ENCODE measurements at regions not wholly inside any gene's neighbourhood (a gene's known extent, or its start where the extent isn't known, plus 50 kb on each side); places are given as distances from the start of the nearest gene placed in this dataset.

DNA sequence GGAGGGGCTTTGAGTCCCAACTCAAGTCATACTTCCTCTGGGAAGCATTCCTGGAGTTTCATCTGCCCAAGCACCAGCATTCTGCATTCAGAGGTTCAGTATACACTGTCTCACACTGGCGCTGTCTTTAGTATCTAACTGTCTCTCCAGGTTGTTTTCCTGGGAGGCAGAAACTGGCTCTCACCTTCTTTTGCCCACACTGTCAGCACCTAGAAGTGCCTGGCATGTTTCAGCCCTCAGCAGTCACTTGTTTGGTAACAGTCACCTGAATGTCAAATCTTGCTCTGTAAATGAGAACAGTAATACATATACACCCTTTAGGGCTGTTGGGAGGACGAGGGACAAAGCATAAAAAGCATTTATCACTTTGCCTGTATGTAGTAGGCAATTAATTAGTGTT is 339.6 kb downstream of the UQCRFS1 start:
- Mint-ChIP-seq H3K27me3 (no peaks in the 10 kb centered on the region), H3K4me1 (no peaks in the 10 kb centered on the region), H3K4me3 (no peak overlapping the region), H3K36me3 (no peaks in the 10 kb centered on the region), H3K27ac (no peak overlapping the region), H3K9me3 (peaks cover 0 to 4% (median 0%) of the 10 kb centered on the region in 8 donors)
- no peak overlapping the region for H3K4me3 ChIP-seq (ENCODE audit: low read length in 2 of 2)
- H3K36me3 ChIP-seq (ENCODE audit: insufficient read depth, low read length) = no peaks in the 10 kb centered on the region
- no peaks in the 10 kb centered on the region for H3K4me1 ChIP-seq (ENCODE audit: insufficient read depth, low read length)
- no peak overlapping the region for H3K27ac ChIP-seq (ENCODE audit: low read depth, low read length)
- DNase-seq = no peak
- CTCF ChIA-PET (ENCODE audit: partially characterized antibody) = no interaction called here
- H3K27me3 ChIP-seq (ENCODE audit: insufficient read depth, low read length) = no peaks in the 10 kb centered on the region
- H3K9me3 ChIP-seq (ENCODE audit: control insufficient read depth in 1 of 2, low read length in 2 of 2) = no peaks in the 10 kb centered on the region
- intact Hi-C loops (cut with micrococcal nuclease) = no loop called here
- POLR2A ChIA-PET (ENCODE audit: partially characterized antibody) = no interaction called here

DNA sequence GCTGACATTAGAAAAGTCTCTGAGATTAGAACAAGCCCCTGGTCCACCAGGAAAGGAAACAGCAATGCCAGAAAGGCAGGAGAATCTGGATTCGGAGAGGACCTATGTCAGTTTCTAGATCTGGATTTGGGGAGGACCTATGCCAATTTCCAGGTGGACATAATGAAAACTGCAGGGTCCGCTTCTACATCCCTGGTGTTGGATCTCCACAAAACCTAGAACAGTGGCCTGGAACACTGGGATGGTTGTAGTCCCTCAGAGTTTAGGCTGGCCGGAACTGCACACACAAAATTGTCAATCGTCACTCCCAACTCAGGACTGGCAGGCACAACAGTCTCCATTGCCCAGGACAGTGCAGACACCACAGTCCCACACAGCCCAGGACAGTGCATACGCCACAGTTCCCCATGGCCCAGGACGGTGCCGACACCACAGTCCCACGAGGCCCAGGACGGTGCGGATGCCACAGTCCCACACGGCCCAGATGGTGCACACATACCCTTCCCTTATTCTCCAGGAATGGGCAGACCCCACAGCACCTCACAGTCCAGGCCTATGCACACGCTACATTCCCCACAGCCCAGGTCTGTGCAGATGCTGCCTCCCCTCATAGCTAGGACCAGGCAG is 341.7 kb downstream of the UQCRFS1 start:
- Mint-ChIP-seq H3K27ac (no peak overlapping the region), H3K9me3 (peaks cover 0 to 5% (median 1%) of the 10 kb centered on the region in 8 donors), H3K36me3 (no peaks in the 10 kb centered on the region), H3K4me1 (no peaks in the 10 kb centered on the region), H3K4me3 (no peak overlapping the region), H3K27me3 (no peaks in the 10 kb centered on the region)
- Histone ChIP-seq H3K27ac (ENCODE audit: low read depth, low read length) (no peak overlapping the region), H3K36me3 (ENCODE audit: insufficient read depth, low read length) (no peaks in the 10 kb centered on the region), H3K4me3 (ENCODE audit: low read length in 2 of 2) (no peak overlapping the region), H3K4me1 (ENCODE audit: insufficient read depth, low read length) (no peaks in the 10 kb centered on the region), H3K27me3 (ENCODE audit: insufficient read depth, low read length) (no peaks in the 10 kb centered on the region), H3K9me3 (ENCODE audit: control insufficient read depth in 1 of 2, low read length in 2 of 2) (no peaks in the 10 kb centered on the region)
- no peak for DNase-seq
- CTCF ChIA-PET (ENCODE audit: partially characterized antibody) = no interaction called here
- POLR2A ChIA-PET (ENCODE audit: partially characterized antibody) = no interaction called here
- intact Hi-C loops (cut with micrococcal nuclease) = no loop called here

DNA sequence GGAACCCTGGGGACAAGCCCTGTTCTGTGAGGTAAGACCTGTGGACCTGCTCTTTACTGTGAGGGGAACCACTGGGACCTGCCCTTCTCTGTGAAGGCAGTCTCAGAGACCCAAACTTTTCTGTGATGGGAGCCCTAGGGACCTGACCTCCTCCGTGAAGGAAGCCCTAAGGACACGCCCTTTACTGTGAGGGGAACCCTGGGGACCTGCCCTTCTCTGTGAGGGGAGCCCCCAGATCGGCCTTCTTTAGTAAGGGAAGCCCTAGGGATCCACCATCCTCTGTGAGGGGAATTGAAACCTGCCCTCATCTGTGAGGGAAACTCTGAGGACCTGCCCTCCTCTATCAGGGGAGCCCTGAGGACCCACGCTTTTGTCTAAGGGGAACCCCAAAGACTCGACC is 343.5 kb downstream of the UQCRFS1 start:
- ChIA-PET POLR2A (ENCODE audit: partially characterized antibody) (no interaction called here), CTCF (ENCODE audit: partially characterized antibody) (no interaction called here)
- no peaks in the 10 kb centered on the region for H3K36me3 Mint-ChIP-seq
- Histone ChIP-seq H3K27me3 (ENCODE audit: insufficient read depth, low read length) (no peaks in the 10 kb centered on the region), H3K4me3 (ENCODE audit: low read length in 2 of 2) (no peak overlapping the region), H3K9me3 (ENCODE audit: control insufficient read depth in 1 of 2, low read length in 2 of 2) (no peaks in the 10 kb centered on the region), H3K36me3 (ENCODE audit: insufficient read depth, low read length) (no peaks in the 10 kb centered on the region), H3K4me1 (ENCODE audit: insufficient read depth, low read length) (no peaks in the 10 kb centered on the region), H3K27ac (ENCODE audit: low read depth, low read length) (no peak overlapping the region)
- H3K9me3 Mint-ChIP-seq = peaks cover 0 to 4% (median 1%) of the 10 kb centered on the region in 8 donors
- no peaks in the 10 kb centered on the region for H3K27me3 Mint-ChIP-seq
- H3K4me1 Mint-ChIP-seq = no peaks in the 10 kb centered on the region
- no peak overlapping the region for H3K27ac Mint-ChIP-seq
- H3K4me3 Mint-ChIP-seq = no peak overlapping the region
- intact Hi-C loops (cut with micrococcal nuclease) = no loop called here
- no peak for DNase-seq

DNA sequence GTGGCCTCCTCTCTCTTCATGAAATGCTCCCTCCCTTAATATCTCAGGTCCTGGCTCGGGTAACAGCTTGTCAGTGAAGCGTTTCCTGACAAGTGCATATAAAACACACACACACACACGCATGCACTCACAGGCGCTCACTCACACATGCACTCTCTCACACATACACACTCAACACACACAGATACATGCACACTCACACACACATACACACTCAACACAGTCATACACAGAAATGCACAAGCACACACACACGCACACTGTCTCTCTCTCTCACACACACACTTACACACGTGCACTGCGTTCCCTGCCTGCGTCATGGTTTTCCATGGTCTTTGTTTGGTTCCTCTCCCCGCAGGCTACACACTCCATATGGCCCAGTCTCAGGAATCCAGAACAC is 344.1 kb downstream of the UQCRFS1 start:
- Mint-ChIP-seq H3K4me1 (no peaks in the 10 kb centered on the region), H3K27ac (no peak overlapping the region), H3K9me3 (peaks cover 0 to 4% (median 1%) of the 10 kb centered on the region in 8 donors), H3K27me3 (no peaks in the 10 kb centered on the region), H3K4me3 (no peak overlapping the region), H3K36me3 (no peaks in the 10 kb centered on the region)
- ChIA-PET POLR2A (ENCODE audit: partially characterized antibody) (no interaction called here), CTCF (ENCODE audit: partially characterized antibody) (no interaction called here)
- no peak for DNase-seq
- no peaks in the 10 kb centered on the region for H3K4me1 ChIP-seq (ENCODE audit: insufficient read depth, low read length)
- no peak overlapping the region for H3K27ac ChIP-seq (ENCODE audit: low read depth, low read length)
- no peaks in the 10 kb centered on the region for H3K27me3 ChIP-seq (ENCODE audit: insufficient read depth, low read length)
- H3K9me3 ChIP-seq (ENCODE audit: control insufficient read depth in 1 of 2, low read length in 2 of 2) = no peaks in the 10 kb centered on the region
- H3K36me3 ChIP-seq (ENCODE audit: insufficient read depth, low read length) = no peaks in the 10 kb centered on the region
- no peak overlapping the region for H3K4me3 ChIP-seq (ENCODE audit: low read length in 2 of 2)
- intact Hi-C loops (cut with micrococcal nuclease) = no loop called here

DNA sequence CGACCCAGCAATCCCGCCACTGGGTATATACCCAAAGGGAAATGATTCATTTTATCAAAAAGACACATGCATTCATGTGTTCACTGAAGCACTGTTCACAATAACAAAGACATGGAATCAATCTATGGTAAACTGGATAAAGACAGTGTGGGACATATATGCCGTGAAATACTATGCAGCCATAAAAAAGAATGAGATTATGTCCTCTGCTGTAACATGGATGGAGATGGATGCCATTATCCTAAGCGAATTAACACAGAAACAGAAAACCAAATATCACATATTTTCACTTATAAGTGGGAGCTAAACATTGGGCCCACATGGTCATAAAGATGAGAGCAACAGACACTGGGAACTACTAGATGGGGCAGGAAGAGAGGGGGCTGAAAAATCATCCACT is 345.0 kb downstream of the UQCRFS1 start:
- Histone ChIP-seq H3K27me3 (ENCODE audit: insufficient read depth, low read length) (no peaks in the 10 kb centered on the region), H3K4me1 (ENCODE audit: insufficient read depth, low read length) (no peaks in the 10 kb centered on the region), H3K27ac (ENCODE audit: low read depth, low read length) (no peak overlapping the region), H3K4me3 (ENCODE audit: low read length in 2 of 2) (no peak overlapping the region), H3K9me3 (ENCODE audit: control insufficient read depth in 1 of 2, low read length in 2 of 2) (no peaks in the 10 kb centered on the region), H3K36me3 (ENCODE audit: insufficient read depth, low read length) (no peaks in the 10 kb centered on the region)
- Mint-ChIP-seq H3K36me3 (no peaks in the 10 kb centered on the region), H3K4me1 (no peaks in the 10 kb centered on the region), H3K27me3 (no peaks in the 10 kb centered on the region), H3K4me3 (no peak overlapping the region), H3K27ac (no peak overlapping the region), H3K9me3 (peaks cover 0 to 4% (median 1%) of the 10 kb centered on the region in 8 donors)
- intact Hi-C loops (cut with micrococcal nuclease) = no loop called here
- DNase-seq = no peak
- CTCF ChIA-PET (ENCODE audit: partially characterized antibody) = no interaction called here
- POLR2A ChIA-PET (ENCODE audit: partially characterized antibody) = no interaction called here

DNA sequence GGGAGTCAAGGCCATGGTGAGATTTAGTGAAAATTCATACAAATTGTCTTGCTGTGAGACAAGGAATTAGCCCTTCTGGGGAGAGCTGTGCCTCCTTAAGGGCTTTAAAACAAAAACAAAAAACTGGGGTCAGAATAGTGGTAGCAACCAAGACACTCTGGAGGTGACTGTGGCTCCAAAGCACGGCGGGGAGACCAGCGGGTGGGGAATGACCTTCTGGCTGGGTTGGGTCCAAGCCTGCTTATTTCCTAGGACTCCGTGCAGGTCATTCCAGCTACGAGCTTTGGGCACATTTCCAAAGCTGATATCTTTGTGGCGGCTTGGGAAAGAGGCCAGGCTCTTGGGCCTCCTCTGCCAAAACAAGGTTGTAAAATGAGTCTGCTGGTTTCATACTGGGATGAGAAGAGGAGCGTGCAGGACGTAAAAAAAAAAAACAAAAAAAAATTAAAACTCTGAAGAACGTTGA is 348.3 kb downstream of the UQCRFS1 start:
- H3K27me3 Mint-ChIP-seq = peaks cover 0 to 2% of the 10 kb centered on the region in 2 donors
- Histone ChIP-seq H3K4me3 (ENCODE audit: low read length in 2 of 2) (no peak overlapping the region), H3K27me3 (ENCODE audit: insufficient read depth, low read length) (no peaks in the 10 kb centered on the region), H3K36me3 (ENCODE audit: insufficient read depth, low read length) (no peaks in the 10 kb centered on the region), H3K27ac (ENCODE audit: low read depth, low read length) (no peak overlapping the region), H3K9me3 (ENCODE audit: control insufficient read depth in 1 of 2, low read length in 2 of 2) (no peaks in the 10 kb centered on the region), H3K4me1 (ENCODE audit: insufficient read depth, low read length) (no peaks in the 10 kb centered on the region)
- intact Hi-C loops (cut with micrococcal nuclease) = no loop called here
- H3K4me3 Mint-ChIP-seq = no peak overlapping the region
- POLR2A ChIA-PET (ENCODE audit: partially characterized antibody) = no interaction called here
- H3K36me3 Mint-ChIP-seq = no peaks in the 10 kb centered on the region
- no peak overlapping the region for H3K27ac Mint-ChIP-seq
- H3K9me3 Mint-ChIP-seq = peaks cover 0 to 6% (median 3%) of the 10 kb centered on the region in 8 donors
- DNase-seq = no peak
- CTCF ChIA-PET (ENCODE audit: partially characterized antibody) = interaction anchor here (1.1 kb wide), 1 partner anchor 10 kb away, joined by 3 read pairs; no protein-coding TSS in a partner anchor
- H3K4me1 Mint-ChIP-seq = no peaks in the 10 kb centered on the region

DNA sequence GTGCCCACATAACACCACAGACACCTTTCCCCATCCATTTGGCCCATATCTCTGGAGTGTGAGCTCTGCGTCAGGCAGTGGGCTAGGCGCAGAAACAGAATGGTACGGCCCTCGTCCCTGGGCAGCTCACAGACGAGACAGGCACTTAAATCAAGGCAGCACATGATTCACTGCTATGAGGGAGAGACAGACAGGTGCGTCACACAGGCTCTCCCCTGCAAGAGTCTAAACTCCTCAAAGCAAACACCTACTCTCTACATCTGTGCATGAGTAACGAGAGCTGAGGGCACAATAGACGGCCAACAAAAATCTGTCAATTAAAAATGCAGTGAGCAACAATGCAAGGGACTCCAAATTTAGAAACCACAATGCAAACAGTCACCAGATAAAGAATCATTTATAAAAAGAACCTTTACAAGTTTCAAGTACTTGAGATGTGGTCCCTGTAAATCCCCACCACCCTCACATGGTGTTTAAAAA is 348.9 kb downstream of the UQCRFS1 start:
- H3K27ac ChIP-seq (ENCODE audit: low read depth, low read length) = no peak overlapping the region
- no peaks in the 10 kb centered on the region for H3K36me3 ChIP-seq (ENCODE audit: insufficient read depth, low read length)
- no peak for DNase-seq
- no peaks in the 10 kb centered on the region for H3K4me1 ChIP-seq (ENCODE audit: insufficient read depth, low read length)
- H3K4me1 Mint-ChIP-seq = no peaks in the 10 kb centered on the region
- ChIA-PET CTCF (ENCODE audit: partially characterized antibody) (no interaction called here), POLR2A (ENCODE audit: partially characterized antibody) (no interaction called here)
- H3K27me3 ChIP-seq (ENCODE audit: insufficient read depth, low read length) = no peaks in the 10 kb centered on the region
- intact Hi-C loops (cut with micrococcal nuclease) = no loop called here
- H3K27ac Mint-ChIP-seq = no peak overlapping the region
- H3K36me3 Mint-ChIP-seq = no peaks in the 10 kb centered on the region
- H3K9me3 ChIP-seq (ENCODE audit: control insufficient read depth in 1 of 2, low read length in 2 of 2) = no peaks in the 10 kb centered on the region
- H3K9me3 Mint-ChIP-seq = peaks cover 0 to 6% (median 3%) of the 10 kb centered on the region in 8 donors
- peaks cover 0 to 2% of the 10 kb centered on the region in 2 donors for H3K27me3 Mint-ChIP-seq
- no peak overlapping the region for H3K4me3 ChIP-seq (ENCODE audit: low read length in 2 of 2)
- no peak overlapping the region for H3K4me3 Mint-ChIP-seq
